ENCODE measurements at regions not wholly inside any gene's neighbourhood (a gene's known extent, or its start where the extent isn't known, plus 50 kb on each side); places are given as distances from the start of the nearest gene placed in this dataset.

- DNase-seq (ENCODE audit: low read depth, low spot score) = no peak
- in situ Hi-C loops (cut with HindIII; ENCODE audit: low sequenced_read_pairs) = no loop called here
- no peak for TF ChIP-seq CTCF (IDR thresholded peaks at IDR 0.05; ENCODE audit: low read depth, low read length)
- no peak overlapping the region for H3K4me3 ChIP-seq (ENCODE audit: low read depth, low read length)
Observed at GRCh38 chrX:134714633-134715110, 56.4 kb upstream of the PLAC1 start.

GRCh38 chrX:134713618-134714107, 55.4 kb upstream of the PLAC1 start:
- no peak overlapping the region for H3K4me3 ChIP-seq (ENCODE audit: low read depth, low read length)
- in situ Hi-C loops (cut with HindIII; ENCODE audit: low sequenced_read_pairs) = no loop called here
- no peak for TF ChIP-seq CTCF (IDR thresholded peaks at IDR 0.05; ENCODE audit: low read depth, low read length)

GRCh38 chrX:134712272-134712671, 54.0 kb upstream of the PLAC1 start:
- H3K4me3 ChIP-seq (ENCODE audit: low read depth, low read length) = no peak overlapping the region
- in situ Hi-C loops (cut with HindIII; ENCODE audit: low sequenced_read_pairs) = no loop called here
- no peak for TF ChIP-seq CTCF (IDR thresholded peaks at IDR 0.05; ENCODE audit: low read depth, low read length)
- no peak for DNase-seq (ENCODE audit: low read depth, low spot score)

More at GRCh38 chrX:134713618-134714107, 55.4 kb upstream of the PLAC1 start:
- DNase-seq (ENCODE audit: low read depth, low spot score) = no peak

GRCh38 chrX:134711135-134711921, 53.1 kb upstream of the PLAC1 start:
- in situ Hi-C loops (cut with HindIII; ENCODE audit: low sequenced_read_pairs) = no loop called here

More at GRCh38 chrX:134711135-134711921, 53.1 kb upstream of the PLAC1 start:
- TF ChIP-seq CTCF (IDR thresholded peaks at IDR 0.05; ENCODE audit: low read depth, low read length) = no peak
- no peak for DNase-seq (ENCODE audit: low read depth, low spot score)
- no peak overlapping the region for H3K4me3 ChIP-seq (ENCODE audit: low read depth, low read length)
